Stimulated activated CD8-positive, alpha-beta memory T cell treated with anti-CD3 and anti-CD28 coated beads, Interleukin-7, amount 100 ng/mL, for 48 hours (primary cell): ENCODE measurements at regions not wholly inside any gene's neighbourhood (a gene's known extent, or its start where the extent isn't known, plus 50 kb on each side); places are given as distances from the start of the nearest gene placed in this dataset.
"Not testable (repeated sequence)": the region's sequence is repeated elsewhere in the genome, so short reads cannot be mapped to it uniquely, and the experiment has no call there.

ENCODE experiments used
- DNase-seq, 2 donors: peaks; one replicate each; pipeline ENCODE4 v3.0.0-alpha.2; 2020; ENCODE audit warnings: low read depth in 1 of 2; ENCODE audit errors: extremely low read depth in 1 of 2

- no peak for DNase-seq
Observed at GRCh38 chr4:74543983-74544382, 99.0 kb downstream of the AREG start.

- no peak for DNase-seq
Observed at GRCh38 chr4:74544655-74545361, 99.9 kb downstream of the AREG start.

GRCh38 chr4:74545448-74545847 is 100.5 kb downstream of the AREG start:
- no peak for DNase-seq

GRCh38 chr4:74546057-74546456 is 101.1 kb downstream of the AREG start:
- DNase-seq = no peak

- no peak for DNase-seq
Observed at GRCh38 chr4:74547042-74547441, 102.1 kb downstream of the AREG start.

- DNase-seq = no peak
Observed at GRCh38 chr4:74548561-74548960, 103.6 kb downstream of the AREG start.

GRCh38 chr4:74549936-74550335 is 105.0 kb downstream of the AREG start:
- DNase-seq = no peak

GRCh38 chr4:74555231-74555630 is 110.3 kb downstream of the AREG start:
- DNase-seq = no peak

GRCh38 chr4:74555843-74556242 is 110.9 kb downstream of the AREG start:
- DNase-seq = no peak

- DNase-seq = no peak
Observed at GRCh38 chr4:74559853-74560252, 114.9 kb downstream of the AREG start.

GRCh38 chr4:74567981-74568380 is 123.0 kb downstream of the AREG start:
- DNase-seq = no peak

- DNase-seq = no peak
Observed at GRCh38 chr4:74570095-74570494, 125.2 kb downstream of the AREG start.

GRCh38 chr4:74578329-74578728 is 133.4 kb downstream of the AREG start:
- DNase-seq = no peak

- not testable (repeated sequence) for DNase-seq
Observed at GRCh38 chr4:74578865-74579264, 133.9 kb downstream of the AREG start.

- DNase-seq = no peak
Observed at GRCh38 chr4:74583089-74583700, 138.3 kb downstream of the AREG start.

- no peak for DNase-seq
Observed at GRCh38 chr4:74583757-74584156, 138.8 kb downstream of the AREG start.

GRCh38 chr4:74588350-74588749 is 143.4 kb downstream of the AREG start:
- no peak for DNase-seq

- no peak for DNase-seq
Observed at GRCh38 chr4:74590476-74590875, 145.5 kb downstream of the AREG start.

- no peak for DNase-seq
Observed at GRCh38 chr4:74598611-74599325, 153.8 kb downstream of the AREG start.

- no peak for DNase-seq
Observed at GRCh38 chr4:74603186-74603585, 158.2 kb downstream of the AREG start.

GRCh38 chr4:74608151-74608949 is 163.4 kb downstream of the AREG start:
- no peak for DNase-seq
